GM23248 (cell line): ENCODE measurements at regions not wholly inside any gene's neighbourhood (a gene's known extent, or its start where the extent isn't known, plus 50 kb on each side); places are given as distances from the start of the nearest gene placed in this dataset.

Experiments used
- DNase-seq: peaks from one replicate; pipeline ENCODE4 v3.0.0-alpha.2; 2015
- H2AFZ ChIP-seq: fragments of 200-600 bp; sonication (generic); 2 replicates; pipeline ENCODE4 v1.6.1; 2016; ENCODE audit warnings: antibody characterized with exemption
- H3F3A ChIP-seq: fragments of 200-600 bp; sonication (generic); 2 replicates; pipeline ENCODE4 v1.6.1; 2016; ENCODE audit warnings: mild to moderate bottlenecking, antibody characterized with exemption, mixed run types; ENCODE audit not compliant: insufficient read depth
- H3K27ac ChIP-seq: fragments of 200-600 bp; sonication (generic); 2 replicates; pipeline ENCODE4 v1.5.1; 2016; ENCODE audit warnings: mild to moderate bottlenecking
- H3K27me3 ChIP-seq: fragments of 200-600 bp; sonication (generic); replicated peaks from 2 replicates; pipeline ENCODE4 v1.6.1; 2016; ENCODE audit warnings: mild to moderate bottlenecking; ENCODE audit not compliant: insufficient read depth
- H3K36me3 ChIP-seq: fragments of 200-600 bp; sonication (generic); 2 replicates; pipeline ENCODE4 v1.6.1; 2016; ENCODE audit warnings: low read depth, mild to moderate bottlenecking
- H3K4me1 ChIP-seq: fragments of 200-600 bp; sonication (generic); 2 replicates; pipeline ENCODE4 v1.6.1; 2016; ENCODE audit warnings: mild to moderate bottlenecking; ENCODE audit not compliant: insufficient read depth
- H3K4me2 ChIP-seq: fragments of 200-600 bp; sonication (generic); one replicate; pipeline ENCODE4 v1.6.1; 2016; ENCODE audit warnings: mild to moderate bottlenecking; ENCODE audit not compliant: unreplicated experiment
- H3K4me3 ChIP-seq: fragments of 200-600 bp; sonication (generic); 2 replicates; pipeline ENCODE4 v1.5.1; 2016; ENCODE audit warnings: mild to moderate bottlenecking
- H3K79me2 ChIP-seq: fragments of 200-600 bp; sonication (generic); 2 replicates; pipeline ENCODE4 v1.6.1; 2016; ENCODE audit warnings: mild to moderate bottlenecking; ENCODE audit not compliant: insufficient read depth
- H3K9ac ChIP-seq: fragments of 200-600 bp; sonication (generic); 2 replicates; pipeline ENCODE4 v1.6.1; 2016; ENCODE audit warnings: mild to moderate bottlenecking
- H3K9me2 ChIP-seq: fragments of 200-600 bp; sonication (generic); 2 replicates; pipeline ENCODE4 v1.6.1; 2016; ENCODE audit warnings: mixed run types, mild to moderate bottlenecking, moderate library complexity; ENCODE audit not compliant: insufficient read depth
- H3K9me3 ChIP-seq: fragments of 200-600 bp; sonication (generic); one replicate; pipeline ENCODE4 v1.6.1; 2017; ENCODE audit warnings: low read depth
- H4K20me1 ChIP-seq: fragments of 200-600 bp; sonication (generic); 2 replicates; pipeline ENCODE4 v1.6.0; 2016; ENCODE audit not compliant: insufficient read depth
- EZH2 ChIP-seq: fragments of 200-600 bp; sonication (generic); IDR thresholded peaks from 2 replicates; pipeline ENCODE4 v1.6.1; 2018; ENCODE audit warnings: antibody characterized with exemption, mild to moderate bottlenecking; ENCODE audit not compliant: insufficient read depth, poor library complexity, severe bottlenecking
- EZH2phosphoT487 ChIP-seq: fragments of 200-600 bp; sonication (generic); IDR thresholded peaks from 2 replicates; pipeline ENCODE4 v1.6.1; 2018; ENCODE audit warnings: antibody characterized with exemption, moderate library complexity, mild to moderate bottlenecking, low read depth; ENCODE audit not compliant: insufficient read depth
- WGBS, 2 experiments: methylation state at CpG; one replicate each; pipeline ENCODE4 v1.1.6; 2015 to 2017; ENCODE audit warnings: low lambda C conversion rate in 2 of 2, low coverage in 1 of 2; ENCODE audit errors: missing lambda C conversion rate in 2 of 2; 5-methylcytosine and 5-hydroxymethylcytosine counted together
- in situ Hi-C: fragments of 300-500 bp; cut with MboI; formaldehyde crosslinking; loops from 2 replicates; pipeline ENCODE4 v1.15.0; 2020

- TF ChIP-seq EZH2phosphoT487, result no peak
- no peak for TF ChIP-seq EZH2
- 0 out of 2 replicates have a peak overlapping the region, but pooled peaks have one; percentile 12 for H3K27ac ChIP-seq
- peak overlapping the region; percentile 57 for H3K4me2 ChIP-seq
These were observed 294.6 kb upstream of the SLC14A2 start for GRCh38 chr18:45320724-45321123.

DNA sequence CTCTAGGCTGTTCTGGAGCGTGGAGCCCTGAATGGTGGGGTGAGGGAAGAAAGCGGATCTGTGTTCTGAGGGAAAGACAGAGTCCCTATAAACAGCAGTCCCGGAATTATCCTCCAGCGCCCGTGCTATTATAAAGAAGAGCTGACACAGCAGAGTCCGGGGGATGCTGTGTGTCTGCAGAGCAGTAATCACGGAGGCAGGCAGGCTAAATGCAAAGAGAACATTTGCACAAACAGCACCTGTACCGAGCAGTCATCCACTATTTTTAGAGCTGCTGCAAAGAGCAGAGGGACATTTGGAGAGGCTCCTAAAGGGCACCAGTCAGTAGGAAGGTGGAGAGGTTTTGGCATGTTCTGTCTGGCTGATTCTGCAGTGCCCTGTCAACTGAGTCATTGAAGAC, 293.8 kb upstream of the SLC14A2 start:
- no peak overlapping the region for H3K9ac ChIP-seq
- TF ChIP-seq EZH2phosphoT487 (no peak), EZH2 (no peak)
- no peak overlapping the region for H3K4me3 ChIP-seq
- H3K27ac ChIP-seq, result no peak overlapping the region
- H3K79me2 ChIP-seq, result no peaks in the 10 kb centered on the region
- H3K9me3 ChIP-seq, result no peaks in the 10 kb centered on the region
- WGBS, 2 experiments, result 76 to 79% methylated on average over 8 of the region's 8 CpGs
- H3K4me2 ChIP-seq, result no peak overlapping the region
- H3F3A ChIP-seq, result peaks cover 9% of the 10 kb centered on the region
- no peak overlapping the region for H2AFZ ChIP-seq
- in situ Hi-C loops, result no loop called here
- H3K36me3 ChIP-seq, result no peaks in the 10 kb centered on the region
- no peaks in the 10 kb centered on the region for H3K27me3 ChIP-seq
- no peaks in the 10 kb centered on the region for H4K20me1 ChIP-seq
- no peak for DNase-seq
- H3K9me2 ChIP-seq, result no peaks in the 10 kb centered on the region
- H3K4me1 ChIP-seq, result peaks cover 39% of the 10 kb centered on the region

More at GRCh38 chr18:45320724-45321123, 294.6 kb upstream of the SLC14A2 start:
- Histone ChIP-seq H3K4me3 (no peak overlapping the region), H3K27me3 (no peaks in the 10 kb centered on the region), H3K9ac (no peak overlapping the region), H3K79me2 (no peaks in the 10 kb centered on the region), H3K36me3 (no peaks in the 10 kb centered on the region), H3F3A (peaks cover 9% of the 10 kb centered on the region), H3K9me3 (no peaks in the 10 kb centered on the region), H2AFZ (peak overlapping the region; percentile 37), H3K9me2 (no peaks in the 10 kb centered on the region), H4K20me1 (no peaks in the 10 kb centered on the region), H3K4me1 (peaks cover 39% of the 10 kb centered on the region)
- in situ Hi-C loops, result no loop called here
- 17 to 28% methylated on average over 3 of the region's 3 CpGs for WGBS, 2 experiments
- peak; percentile 79 for DNase-seq

DNA sequence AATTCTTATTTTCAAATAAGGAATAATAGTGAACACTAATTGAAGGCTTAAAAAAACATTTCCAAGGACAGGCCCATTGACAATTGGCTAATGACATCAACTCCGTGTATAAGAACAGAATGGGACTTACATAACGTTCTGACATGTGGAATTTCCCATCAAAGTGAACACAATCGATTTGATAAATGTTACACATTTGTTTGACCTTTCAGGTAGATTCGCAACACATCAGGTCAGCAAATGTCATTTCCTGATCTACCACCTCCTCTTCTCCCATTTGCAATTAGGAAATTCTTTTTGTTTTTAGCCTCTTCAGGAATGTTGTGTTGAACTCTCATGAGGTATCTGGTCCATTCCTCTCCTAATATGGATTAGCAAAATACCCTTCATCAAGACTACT, 292.9 kb upstream of the SLC14A2 start:
- in situ Hi-C loops, result no loop called here
- Histone ChIP-seq H3K4me3 (no peak overlapping the region), H3K27me3 (no peaks in the 10 kb centered on the region), H3F3A (peaks cover 9% of the 10 kb centered on the region), H3K9me3 (no peaks in the 10 kb centered on the region), H3K4me2 (no peak overlapping the region), H2AFZ (no peak overlapping the region), H3K4me1 (peaks cover 39% of the 10 kb centered on the region), H3K36me3 (no peaks in the 10 kb centered on the region), H3K27ac (no peak overlapping the region), H3K79me2 (no peaks in the 10 kb centered on the region), H4K20me1 (no peaks in the 10 kb centered on the region), H3K9ac (no peak overlapping the region), H3K9me2 (no peaks in the 10 kb centered on the region)
- WGBS, 2 experiments, result 73 to 75% methylated on average over 4 of the region's 4 CpGs
- TF ChIP-seq EZH2, result no peak
- no peak for TF ChIP-seq EZH2phosphoT487
- DNase-seq, result no peak

DNA sequence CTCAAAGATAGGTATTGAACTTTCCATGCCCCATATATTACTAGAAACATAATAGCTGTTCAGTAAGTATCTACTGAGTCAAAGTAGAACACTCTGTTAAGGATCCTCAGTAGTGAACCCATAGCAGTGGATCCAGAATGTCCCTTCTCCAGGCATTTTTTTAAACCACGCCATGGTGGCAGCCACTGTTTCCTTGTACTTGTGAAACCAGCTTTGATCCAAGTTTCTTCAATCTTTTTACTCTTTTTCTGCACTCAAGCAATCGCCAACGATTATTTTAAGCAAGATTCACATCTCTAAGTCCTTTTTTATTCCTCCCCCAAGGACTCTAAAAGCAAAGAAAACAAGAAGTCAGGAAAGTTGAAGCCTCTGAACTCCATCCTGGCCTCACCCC, 291.2 kb upstream of the SLC14A2 start:
- Histone ChIP-seq H3K4me2 (peak overlapping the region; percentile 70), H3K9ac (peak overlapping the region; percentile 23; the same call in 1 of the 2 replicates), H3K9me3 (no peaks in the 10 kb centered on the region), H3K79me2 (no peaks in the 10 kb centered on the region), H3K9me2 (no peaks in the 10 kb centered on the region), H4K20me1 (no peaks in the 10 kb centered on the region), H3K4me3 (0 out of 2 replicates have a peak overlapping the region, but pooled peaks have one; percentile 25), H3F3A (peaks cover 19% of the 10 kb centered on the region), H3K4me1 (peaks cover 51% of the 10 kb centered on the region), H2AFZ (no peak overlapping the region), H3K27me3 (no peaks in the 10 kb centered on the region), H3K36me3 (no peaks in the 10 kb centered on the region), H3K27ac (peak overlapping the region; percentile 69)
- DNase-seq, result no peak
- TF ChIP-seq EZH2, result no peak
- TF ChIP-seq EZH2phosphoT487, result no peak
- in situ Hi-C loops, result no loop called here
- 10 to 13% methylated on average over 3 of the region's 3 CpGs for WGBS, 2 experiments
